ENCODE measurements at regions not wholly inside any gene's neighbourhood (a gene's known extent, or its start where the extent isn't known, plus 50 kb on each side); places are given as distances from the start of the nearest gene placed in this dataset.

DNA sequence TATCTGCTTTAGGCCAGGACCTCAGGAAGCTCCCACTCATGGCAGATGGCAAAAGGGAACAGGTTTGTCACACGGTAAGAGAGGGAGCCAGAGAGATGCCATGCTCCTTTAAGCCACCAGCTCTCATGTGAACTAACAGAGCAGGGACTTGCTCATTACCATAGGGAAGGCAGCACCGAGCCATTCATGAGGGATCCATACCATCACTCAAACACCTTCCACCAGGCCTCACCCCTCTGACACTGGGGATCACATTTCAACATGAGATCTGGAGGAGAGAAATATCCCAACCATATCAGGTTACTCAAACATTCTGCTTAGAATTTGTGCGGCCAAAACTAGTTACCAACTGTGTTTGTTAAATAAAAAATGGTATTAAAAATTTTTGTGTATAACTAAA, 427.0 kb downstream of the UQCRFS1 start:
- TF ChIP-seq, protein P1, sequence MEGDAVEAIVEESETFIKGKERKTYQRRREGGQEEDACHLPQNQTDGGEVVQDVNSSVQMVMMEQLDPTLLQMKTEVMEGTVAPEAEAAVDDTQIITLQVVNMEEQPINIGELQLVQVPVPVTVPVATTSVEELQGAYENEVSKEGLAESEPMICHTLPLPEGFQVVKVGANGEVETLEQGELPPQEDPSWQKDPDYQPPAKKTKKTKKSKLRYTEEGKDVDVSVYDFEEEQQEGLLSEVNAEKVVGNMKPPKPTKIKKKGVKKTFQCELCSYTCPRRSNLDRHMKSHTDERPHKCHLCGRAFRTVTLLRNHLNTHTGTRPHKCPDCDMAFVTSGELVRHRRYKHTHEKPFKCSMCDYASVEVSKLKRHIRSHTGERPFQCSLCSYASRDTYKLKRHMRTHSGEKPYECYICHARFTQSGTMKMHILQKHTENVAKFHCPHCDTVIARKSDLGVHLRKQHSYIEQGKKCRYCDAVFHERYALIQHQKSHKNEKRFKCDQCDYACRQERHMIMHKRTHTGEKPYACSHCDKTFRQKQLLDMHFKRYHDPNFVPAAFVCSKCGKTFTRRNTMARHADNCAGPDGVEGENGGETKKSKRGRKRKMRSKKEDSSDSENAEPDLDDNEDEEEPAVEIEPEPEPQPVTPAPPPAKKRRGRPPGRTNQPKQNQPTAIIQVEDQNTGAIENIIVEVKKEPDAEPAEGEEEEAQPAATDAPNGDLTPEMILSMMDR (conservative IDR thresholded peaks at IDR 0.05 in 1 of 2, IDR thresholded peaks at IDR 0.05 in 1 of 2; ENCODE audit: extremely low read depth in 1 of 2, insufficient read depth in 1 of 2, low read depth in 1 of 2, low read length in 2 of 2) = no peak
- no peak for TF ChIP-seq EZH2 (IDR thresholded peaks at IDR 0.05; ENCODE audit: borderline replicate concordance, low read length)

All from mammary epithelial cell (primary cell).